ENCODE measurements at regions not wholly inside any gene's neighbourhood (a gene's known extent, or its start where the extent isn't known, plus 50 kb on each side); places are given as distances from the start of the nearest gene placed in this dataset.

DNA sequence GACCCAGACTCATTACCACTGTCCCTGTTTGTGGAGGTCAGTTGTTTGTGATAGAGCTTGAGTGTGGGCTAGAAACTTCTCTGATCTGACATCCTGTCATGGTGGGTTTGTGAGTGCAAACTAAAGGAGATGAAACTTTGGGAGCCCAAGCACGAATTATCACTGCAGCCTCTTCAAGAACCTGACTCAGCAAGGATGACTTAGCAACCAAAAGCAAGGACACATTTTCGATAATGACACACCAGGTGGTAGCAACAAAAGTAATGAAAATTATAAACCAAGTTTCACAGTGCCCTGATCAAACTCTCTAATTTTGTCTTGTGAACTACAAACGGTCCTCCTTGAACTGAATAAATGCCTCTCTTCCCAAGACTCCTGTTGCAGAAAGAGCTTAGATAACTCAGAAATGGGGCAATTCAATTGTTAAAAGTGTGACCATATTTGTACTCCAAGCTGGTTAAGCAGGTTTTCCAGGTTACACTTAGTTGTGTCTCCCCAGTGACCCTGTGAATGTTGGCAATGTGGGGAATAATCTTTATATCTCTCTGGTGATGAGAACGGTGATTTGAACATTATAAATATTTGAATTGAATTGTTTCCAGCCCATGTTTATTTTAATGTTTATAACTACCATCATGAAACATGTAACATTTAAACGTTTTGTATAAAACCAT lies 52.6 kb upstream of the ATP8A1 start:
- intact Hi-C loops (cut with DNase I; ENCODE audit: low total_unique reads): no loop called here
- Histone ChIP-seq H3K27ac (no peak overlapping the region), H3K36me3 (no peaks in the 10 kb centered on the region), H3K27me3 (replicated peaks in 1 of 7) (no peaks in the 10 kb centered on the region), H3K9me3 (no peaks in the 10 kb centered on the region), H3K4me3 (no peak overlapping the region), H3K4me1 (no peaks in the 10 kb centered on the region)
- WGBS, 5 donors: 77 to 90% (median 85%) methylated on average over 5 of the region's 5 CpGs
- DNase-seq: no peak
- TF ChIP-seq, protein P1, sequence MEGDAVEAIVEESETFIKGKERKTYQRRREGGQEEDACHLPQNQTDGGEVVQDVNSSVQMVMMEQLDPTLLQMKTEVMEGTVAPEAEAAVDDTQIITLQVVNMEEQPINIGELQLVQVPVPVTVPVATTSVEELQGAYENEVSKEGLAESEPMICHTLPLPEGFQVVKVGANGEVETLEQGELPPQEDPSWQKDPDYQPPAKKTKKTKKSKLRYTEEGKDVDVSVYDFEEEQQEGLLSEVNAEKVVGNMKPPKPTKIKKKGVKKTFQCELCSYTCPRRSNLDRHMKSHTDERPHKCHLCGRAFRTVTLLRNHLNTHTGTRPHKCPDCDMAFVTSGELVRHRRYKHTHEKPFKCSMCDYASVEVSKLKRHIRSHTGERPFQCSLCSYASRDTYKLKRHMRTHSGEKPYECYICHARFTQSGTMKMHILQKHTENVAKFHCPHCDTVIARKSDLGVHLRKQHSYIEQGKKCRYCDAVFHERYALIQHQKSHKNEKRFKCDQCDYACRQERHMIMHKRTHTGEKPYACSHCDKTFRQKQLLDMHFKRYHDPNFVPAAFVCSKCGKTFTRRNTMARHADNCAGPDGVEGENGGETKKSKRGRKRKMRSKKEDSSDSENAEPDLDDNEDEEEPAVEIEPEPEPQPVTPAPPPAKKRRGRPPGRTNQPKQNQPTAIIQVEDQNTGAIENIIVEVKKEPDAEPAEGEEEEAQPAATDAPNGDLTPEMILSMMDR (IDR thresholded peaks at IDR 0.05 in 8 of 11, conservative IDR thresholded peaks at IDR 0.05 in 3 of 11): no peak

DNA sequence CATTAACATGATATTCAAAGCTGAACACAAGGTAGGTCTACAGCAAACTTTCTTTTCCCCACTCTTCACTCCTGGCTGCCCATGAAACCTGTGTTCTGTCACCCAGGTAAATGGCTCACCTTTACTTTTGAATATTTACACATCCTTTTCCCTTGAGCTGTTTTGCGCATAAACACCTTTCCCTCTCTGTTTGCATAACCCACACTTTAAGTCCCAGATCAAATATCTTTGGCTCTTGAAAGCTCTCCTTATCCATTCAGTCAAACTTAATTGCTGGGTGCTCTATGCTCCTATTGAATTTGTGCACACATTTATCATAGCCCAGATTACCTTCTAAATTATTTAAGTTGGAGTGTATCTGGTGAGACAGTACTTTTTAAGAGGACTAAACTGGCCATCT lies 51.7 kb upstream of the ATP8A1 start:
- TF ChIP-seq, protein P1 (IDR thresholded peaks at IDR 0.05 in 8 of 11, conservative IDR thresholded peaks at IDR 0.05 in 3 of 11): no peak
- TF ChIP-seq POLR2AphosphoS5 (IDR thresholded peaks at IDR 0.05) (no peak), POLR2A (IDR thresholded peaks at IDR 0.05) (no peak)
- H3K9me3 ChIP-seq: no peaks in the 10 kb centered on the region
- H3K4me3 ChIP-seq: no peak overlapping the region
- no peaks in the 10 kb centered on the region for H3K36me3 ChIP-seq
- H3K27me3 ChIP-seq (replicated peaks in 1 of 7): no peaks in the 10 kb centered on the region
- H3K4me1 ChIP-seq: no peaks in the 10 kb centered on the region
- intact Hi-C loops (cut with DNase I; ENCODE audit: low total_unique reads): no loop called here
- no peak for DNase-seq
- no peak overlapping the region for H3K27ac ChIP-seq
- 96 to 100% (median 98%) methylated on average over 1 of the region's 1 CpG for WGBS, 5 donors
